GM12878 (cell line): ENCODE measurements at regions not wholly inside any gene's neighbourhood (a gene's known extent, or its start where the extent isn't known, plus 50 kb on each side); places are given as distances from the start of the nearest gene placed in this dataset.

ENCODE experiments used
- ATAC-seq: fragments of 200-7000 bp; cut with Tn5 transposase; 3 replicates; pipeline ENCODE4 v1.9.1; 2020; ENCODE audit warnings: mild to moderate bottlenecking, moderate library complexity
- BruUV-seq: library from RNA; stranded (reverse); fragments of 400-500 nt; replicated peaks from 2 replicates; lab custom pipeline; 2021; lab: Mats Ljungman, UMichigan
- CTCF ChIA-PET: fragments of 300-600 bp; sonication (Branson Sonifier 250); formaldehyde crosslinking; extraction: SDS; loops from one replicate; lab custom pipeline; 2021; ENCODE audit warnings: inconsistent platforms; lab: Yijun Ruan, JAX
- POLR2A ChIA-PET: fragments of 350-600 bp; formaldehyde crosslinking; extraction: SDS; loops from one replicate; lab custom pipeline; 2021; ENCODE audit warnings: inconsistent platforms; lab: Charles Lee
- RAD21 ChIA-PET: fragments of 300-600 bp; sonication (Branson Sonifier 250); formaldehyde crosslinking; loops from one replicate; lab custom pipeline; 2023; ENCODE audit warnings: antibody characterized with exemption; ENCODE audit not compliant: unreplicated experiment; lab: Charles Lee
- SMC1A ChIA-PET: fragments of 300-600 bp; sonication (Branson Sonifier 250); formaldehyde crosslinking; loops from one replicate; lab custom pipeline; 2023; ENCODE audit not compliant: unreplicated experiment, uncharacterized antibody; lab: Charles Lee
- DNase-seq: peaks from one replicate; pipeline ENCODE4 v3.0.0-alpha.2; 2011; ENCODE audit warnings: low read depth, low spot score
- FAIRE-seq: peaks from 3 replicates; lab custom pipeline; 2011; peaks lifted over from hg19 to GRCh38; lab: Jason Lieb, UNC
- H2AFZ ChIP-seq: 2 replicates; pipeline ENCODE4 v1.6.0; 2011; ENCODE audit warnings: low read depth, low read length, control low read depth; ENCODE audit not compliant: control insufficient read depth
- H3K27ac ChIP-seq: 2 replicates; pipeline ENCODE4 v1.5.1; 2011; ENCODE audit warnings: control low read depth; ENCODE audit not compliant: control insufficient read depth, insufficient read depth
- H3K27me3 ChIP-seq, 2 experiments: replicated peaks in 1 of 2; 2 replicates each; pipeline versions ENCODE4 v1.6.0 to v1.6.1; 2011; ENCODE audit warnings: low read length in 1 of 2; ENCODE audit not compliant: control insufficient read depth in 2 of 2, insufficient read depth in 2 of 2
- H3K36me3 ChIP-seq, 2 experiments: 2 replicates each; pipeline ENCODE4 v1.5.1; 2011; ENCODE audit warnings: low read length in 1 of 2; ENCODE audit not compliant: control insufficient read depth in 2 of 2, insufficient read depth in 2 of 2
- H3K4me1 ChIP-seq: 2 replicates; pipeline ENCODE4 v1.6.1; 2011; ENCODE audit warnings: mild to moderate bottlenecking, low read length, moderate library complexity, mixed read lengths; ENCODE audit not compliant: control insufficient read depth, insufficient read depth
- H3K4me2 ChIP-seq: 2 replicates; pipeline ENCODE4 v1.6.0; 2011; ENCODE audit warnings: control low read depth; ENCODE audit not compliant: control insufficient read depth, insufficient read depth
- H3K4me3 ChIP-seq: fragments of 200-600 bp; sonication (generic); 2 replicates; pipeline ENCODE4 v1.5.1; 2016
- H3K79me2 ChIP-seq: 2 replicates; pipeline ENCODE4 v1.6.0; 2011; ENCODE audit warnings: low read length; ENCODE audit not compliant: control insufficient read depth, insufficient read depth
- H3K9ac ChIP-seq: 2 replicates; pipeline ENCODE4 v1.8.0; 2011; ENCODE audit warnings: low read length, control low read depth, mixed read lengths; ENCODE audit not compliant: control insufficient read depth, insufficient read depth
- H3K9me3 ChIP-seq: replicated peaks from 3 replicates; pipeline ENCODE4 v1.5.1; 2011; ENCODE audit warnings: mild to moderate bottlenecking, low read length; ENCODE audit not compliant: control insufficient read depth, insufficient read depth
- H4K20me1 ChIP-seq: 2 replicates; pipeline ENCODE4 v1.6.0; 2011; ENCODE audit not compliant: control insufficient read depth, insufficient read depth
- CBFB ChIP-seq: IDR thresholded peaks from 2 replicates; pipeline ENCODE4 v1.6.1; 2016; ENCODE audit warnings: antibody characterized with exemption, low read depth
- CHD4 ChIP-seq: fragments of 200-600 bp; sonication (generic); IDR thresholded peaks from 2 replicates; pipeline ENCODE4 v1.6.1; 2016; ENCODE audit warnings: mild to moderate bottlenecking
- EP300 ChIP-seq, 2 experiments: fragments of 150-350 bp in 1 of 2; IDR thresholded peaks; 2 replicates each; pipeline ENCODE4 v1.6.1; 2011 to 2012; ENCODE audit warnings: low read depth in 2 of 2, low read length in 2 of 2, borderline replicate concordance in 1 of 2, improper control_type of control experiment in 1 of 2, inconsistent platforms in 1 of 2; ENCODE audit not compliant: control insufficient read depth in 1 of 2
- EZH2 ChIP-seq: IDR thresholded peaks from 2 replicates; pipeline ENCODE4 v1.6.1; 2012; ENCODE audit warnings: low read depth, mild to moderate bottlenecking, control low read depth, inconsistent platforms, low read length, borderline replicate concordance; ENCODE audit not compliant: control insufficient read depth
- FOXK2 ChIP-seq: fragments of 450-650 bp; IDR thresholded peaks from 2 replicates; pipeline ENCODE4 v1.6.1; 2017; ENCODE audit warnings: mild to moderate bottlenecking, moderate library complexity
- GATAD2B ChIP-seq: fragments of 450-650 bp; conservative IDR thresholded peaks from 2 replicates; pipeline ENCODE4 v1.6.1; 2017; ENCODE audit warnings: low read depth, mild to moderate bottlenecking, moderate library complexity
- LARP7 ChIP-seq: fragments of 450-650 bp; IDR thresholded peaks from 2 replicates; pipeline ENCODE4 v1.6.1; 2017; ENCODE audit warnings: mild to moderate bottlenecking
- MEF2A ChIP-seq: IDR thresholded peaks from 2 replicates; pipeline ENCODE4 v1.6.1; 2011; ENCODE audit warnings: low read depth, mild to moderate bottlenecking, low read length, moderate library complexity; ENCODE audit not compliant: insufficient read depth
- MTA3 ChIP-seq: IDR thresholded peaks from 2 replicates; pipeline ENCODE4 v1.6.1; 2012; ENCODE audit warnings: low read length, inconsistent platforms, borderline replicate concordance
- PML ChIP-seq: IDR thresholded peaks from 2 replicates; pipeline ENCODE4 v1.6.1; 2012; ENCODE audit warnings: low read length, inconsistent platforms
- POLR2AphosphoS2 ChIP-seq: IDR thresholded peaks from 2 replicates; pipeline ENCODE4 v1.6.1; 2011; ENCODE audit warnings: low read depth, mild to moderate bottlenecking, low read length, improper control_type of control experiment, moderate library complexity
- RB1 ChIP-seq: fragments of 450-650 bp; formaldehyde crosslinking; IDR thresholded peaks from 2 replicates; pipeline ENCODE4 v1.6.1; 2017; ENCODE audit warnings: mild to moderate bottlenecking, borderline replicate concordance
- SPI1 ChIP-seq: IDR thresholded peaks from 2 replicates; pipeline ENCODE4 v1.6.1; 2011; ENCODE audit warnings: low read depth, mild to moderate bottlenecking, low read length, moderate library complexity, borderline replicate concordance; ENCODE audit not compliant: insufficient read depth
- TCF7 ChIP-seq: IDR thresholded peaks from 2 replicates; pipeline ENCODE4 v1.6.1; 2014; ENCODE audit warnings: antibody characterized with exemption, borderline replicate concordance
- ZNF622 ChIP-seq: fragments of 450-650 bp; IDR thresholded peaks from 2 replicates; pipeline ENCODE4 v1.6.1; 2017; ENCODE audit warnings: mild to moderate bottlenecking, inconsistent platforms
- WGBS: methylation state at CpG from one replicate; pipeline ENCODE4 v1.1.6; 2016; ENCODE audit warnings: low lambda C conversion rate; ENCODE audit not compliant: insufficient replicate concordance, insufficient coverage; ENCODE audit errors: missing lambda C conversion rate; 5-methylcytosine and 5-hydroxymethylcytosine counted together
- in situ Hi-C: fragments of 300-500 bp; cut with MboI; formaldehyde crosslinking; loops from 9 replicates; pipeline ENCODE4 v1.14.3; 2018; ENCODE audit warnings: mixed read lengths
- intact Hi-C: fragments of 100-400 bp; cut with micrococcal nuclease; formaldehyde crosslinking; loops from one replicate; pipeline ENCODE4 v1.14.2; 2022; ENCODE audit not compliant: unreplicated experiment
- TF ChIP-seq, protein P1 (sequence below): IDR thresholded peaks from 2 replicates; pipeline ENCODE4 v1.6.1; 2011; ENCODE audit warnings: low read depth, low read length, improper control_type of control experiment, borderline replicate concordance
- TF ChIP-seq, protein P2 (sequence below): fragments of 450-650 bp; IDR thresholded peaks from 2 replicates; pipeline ENCODE4 v1.6.1; 2014; ENCODE audit warnings: mild to moderate bottlenecking
- TF ChIP-seq, protein P3 (sequence below): fragments of 450-650 bp; IDR thresholded peaks from 2 replicates; pipeline ENCODE4 v1.6.1; 2017; ENCODE audit warnings: antibody characterized with exemption, mild to moderate bottlenecking, moderate library complexity
- TF ChIP-seq, protein P4 (sequence below): fragments of 150-350 bp; IDR thresholded peaks from 2 replicates; pipeline ENCODE4 v1.6.1; 2016; ENCODE audit warnings: low read depth, low read length

DNA sequence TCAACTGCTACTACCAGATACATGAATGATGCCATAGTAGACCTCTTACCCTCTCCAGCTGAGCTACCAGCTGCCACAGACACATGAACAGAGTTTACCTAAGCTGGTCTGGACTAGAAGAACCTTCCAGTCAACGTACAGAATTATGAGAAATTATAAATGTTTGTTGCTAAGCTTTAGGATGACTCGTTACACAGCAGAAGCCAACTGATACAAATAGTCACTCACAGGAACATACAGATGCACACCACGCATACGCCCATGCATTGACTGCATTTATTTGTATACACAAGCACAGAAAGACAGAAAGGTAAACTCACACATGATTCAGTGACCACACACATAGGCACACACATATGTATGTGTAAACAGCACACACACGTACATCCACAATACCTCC is 164.6 kb downstream of the SALL1 start:
- H4K20me1 ChIP-seq = no peaks in the 10 kb centered on the region
- H3K4me2 ChIP-seq = no peak overlapping the region
- no peak for ATAC-seq
- intact Hi-C loops (no loop called here), in situ Hi-C loops (no loop called here)
- 17% methylated on average over 5 of the region's 5 CpGs for WGBS
- no peak overlapping the region for H2AFZ ChIP-seq
- no peak overlapping the region for H3K4me3 ChIP-seq
- no peak overlapping the region for H3K9ac ChIP-seq
- POLR2A ChIA-PET = no interaction called here
- no peak for DNase-seq
- no TSS peak for BruUV-seq
- RAD21 ChIA-PET = no interaction called here
- H3K79me2 ChIP-seq = no peaks in the 10 kb centered on the region
- FAIRE-seq = no peak
- SMC1A ChIA-PET = no interaction called here
- H3K27me3 ChIP-seq = no peaks in the 10 kb centered on the region; a peak in 1 of 4 replicates
- CTCF ChIA-PET = no interaction called here
- no peak overlapping the region for H3K27ac ChIP-seq
- no peaks in the 10 kb centered on the region for H3K36me3 ChIP-seq
- H3K4me1 ChIP-seq = no peaks in the 10 kb centered on the region
- H3K9me3 ChIP-seq = no peaks in the 10 kb centered on the region; the same call in 2 of the 3 replicates
- TF ChIP-seq LARP7 (no peak), MEF2A (no peak), POLR2AphosphoS2 (no peak), SPI1 (no peak), EZH2 (no peak), FOXK2 (no peak), MTA3 (no peak), EP300 (IDR thresholded peaks at IDR 0.05; ENCODE audit: borderline replicate concordance in 1 of 2, control insufficient read depth in 1 of 2, low read depth in 2 of 2, low read length in 2 of 2) (no peak), ZNF622 (no peak), RB1 (no peak), CBFB (no peak), CHD4 (no peak), GATAD2B (no peak), TCF7 (no peak), PML (no peak)
- TF ChIP-seq, protein P1, sequence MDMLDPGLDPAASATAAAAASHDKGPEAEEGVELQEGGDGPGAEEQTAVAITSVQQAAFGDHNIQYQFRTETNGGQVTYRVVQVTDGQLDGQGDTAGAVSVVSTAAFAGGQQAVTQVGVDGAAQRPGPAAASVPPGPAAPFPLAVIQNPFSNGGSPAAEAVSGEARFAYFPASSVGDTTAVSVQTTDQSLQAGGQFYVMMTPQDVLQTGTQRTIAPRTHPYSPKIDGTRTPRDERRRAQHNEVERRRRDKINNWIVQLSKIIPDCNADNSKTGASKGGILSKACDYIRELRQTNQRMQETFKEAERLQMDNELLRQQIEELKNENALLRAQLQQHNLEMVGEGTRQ = no peak
- TF ChIP-seq, protein P2, sequence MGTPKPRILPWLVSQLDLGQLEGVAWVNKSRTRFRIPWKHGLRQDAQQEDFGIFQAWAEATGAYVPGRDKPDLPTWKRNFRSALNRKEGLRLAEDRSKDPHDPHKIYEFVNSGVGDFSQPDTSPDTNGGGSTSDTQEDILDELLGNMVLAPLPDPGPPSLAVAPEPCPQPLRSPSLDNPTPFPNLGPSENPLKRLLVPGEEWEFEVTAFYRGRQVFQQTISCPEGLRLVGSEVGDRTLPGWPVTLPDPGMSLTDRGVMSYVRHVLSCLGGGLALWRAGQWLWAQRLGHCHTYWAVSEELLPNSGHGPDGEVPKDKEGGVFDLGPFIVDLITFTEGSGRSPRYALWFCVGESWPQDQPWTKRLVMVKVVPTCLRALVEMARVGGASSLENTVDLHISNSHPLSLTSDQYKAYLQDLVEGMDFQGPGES = no peak
- TF ChIP-seq, protein P3, sequence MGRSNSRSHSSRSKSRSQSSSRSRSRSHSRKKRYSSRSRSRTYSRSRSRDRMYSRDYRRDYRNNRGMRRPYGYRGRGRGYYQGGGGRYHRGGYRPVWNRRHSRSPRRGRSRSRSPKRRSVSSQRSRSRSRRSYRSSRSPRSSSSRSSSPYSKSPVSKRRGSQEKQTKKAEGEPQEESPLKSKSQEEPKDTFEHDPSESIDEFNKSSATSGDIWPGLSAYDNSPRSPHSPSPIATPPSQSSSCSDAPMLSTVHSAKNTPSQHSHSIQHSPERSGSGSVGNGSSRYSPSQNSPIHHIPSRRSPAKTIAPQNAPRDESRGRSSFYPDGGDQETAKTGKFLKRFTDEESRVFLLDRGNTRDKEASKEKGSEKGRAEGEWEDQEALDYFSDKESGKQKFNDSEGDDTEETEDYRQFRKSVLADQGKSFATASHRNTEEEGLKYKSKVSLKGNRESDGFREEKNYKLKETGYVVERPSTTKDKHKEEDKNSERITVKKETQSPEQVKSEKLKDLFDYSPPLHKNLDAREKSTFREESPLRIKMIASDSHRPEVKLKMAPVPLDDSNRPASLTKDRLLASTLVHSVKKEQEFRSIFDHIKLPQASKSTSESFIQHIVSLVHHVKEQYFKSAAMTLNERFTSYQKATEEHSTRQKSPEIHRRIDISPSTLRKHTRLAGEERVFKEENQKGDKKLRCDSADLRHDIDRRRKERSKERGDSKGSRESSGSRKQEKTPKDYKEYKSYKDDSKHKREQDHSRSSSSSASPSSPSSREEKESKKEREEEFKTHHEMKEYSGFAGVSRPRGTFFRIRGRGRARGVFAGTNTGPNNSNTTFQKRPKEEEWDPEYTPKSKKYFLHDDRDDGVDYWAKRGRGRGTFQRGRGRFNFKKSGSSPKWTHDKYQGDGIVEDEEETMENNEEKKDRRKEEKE = no peak
- TF ChIP-seq, protein P4, sequence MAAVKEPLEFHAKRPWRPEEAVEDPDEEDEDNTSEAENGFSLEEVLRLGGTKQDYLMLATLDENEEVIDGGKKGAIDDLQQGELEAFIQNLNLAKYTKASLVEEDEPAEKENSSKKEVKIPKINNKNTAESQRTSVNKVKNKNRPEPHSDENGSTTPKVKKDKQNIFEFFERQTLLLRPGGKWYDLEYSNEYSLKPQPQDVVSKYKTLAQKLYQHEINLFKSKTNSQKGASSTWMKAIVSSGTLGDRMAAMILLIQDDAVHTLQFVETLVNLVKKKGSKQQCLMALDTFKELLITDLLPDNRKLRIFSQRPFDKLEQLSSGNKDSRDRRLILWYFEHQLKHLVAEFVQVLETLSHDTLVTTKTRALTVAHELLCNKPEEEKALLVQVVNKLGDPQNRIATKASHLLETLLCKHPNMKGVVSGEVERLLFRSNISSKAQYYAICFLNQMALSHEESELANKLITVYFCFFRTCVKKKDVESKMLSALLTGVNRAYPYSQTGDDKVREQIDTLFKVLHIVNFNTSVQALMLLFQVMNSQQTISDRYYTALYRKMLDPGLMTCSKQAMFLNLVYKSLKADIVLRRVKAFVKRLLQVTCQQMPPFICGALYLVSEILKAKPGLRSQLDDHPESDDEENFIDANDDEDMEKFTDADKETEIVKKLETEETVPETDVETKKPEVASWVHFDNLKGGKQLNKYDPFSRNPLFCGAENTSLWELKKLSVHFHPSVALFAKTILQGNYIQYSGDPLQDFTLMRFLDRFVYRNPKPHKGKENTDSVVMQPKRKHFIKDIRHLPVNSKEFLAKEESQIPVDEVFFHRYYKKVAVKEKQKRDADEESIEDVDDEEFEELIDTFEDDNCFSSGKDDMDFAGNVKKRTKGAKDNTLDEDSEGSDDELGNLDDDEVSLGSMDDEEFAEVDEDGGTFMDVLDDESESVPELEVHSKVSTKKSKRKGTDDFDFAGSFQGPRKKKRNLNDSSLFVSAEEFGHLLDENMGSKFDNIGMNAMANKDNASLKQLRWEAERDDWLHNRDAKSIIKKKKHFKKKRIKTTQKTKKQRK = no peak
